CD4-positive, alpha-beta T cell (primary cell): ENCODE measurements at regions not wholly inside any gene's neighbourhood (a gene's known extent, or its start where the extent isn't known, plus 50 kb on each side); places are given as distances from the start of the nearest gene placed in this dataset.

Experiments used
- ATAC-seq: fragments of 200-7000 bp; cut with Tn5 transposase; one replicate; pipeline ENCODE4 v1.10.0; 2022; ENCODE audit warnings: mild to moderate bottlenecking; ENCODE audit not compliant: poor library complexity
- CTCF ChIA-PET: fragments of 350-600 bp; sonication (Branson Sonifier 250); formaldehyde crosslinking; loops from one replicate; lab custom pipeline; 2021; ENCODE audit warnings: antibody characterized with exemption, inconsistent platforms; lab: Charles Lee
- POLR2A ChIA-PET: fragments of 350-600 bp; sonication (Branson Sonifier 250); formaldehyde crosslinking; loops from one replicate; lab custom pipeline; 2021; ENCODE audit warnings: antibody characterized with exemption, inconsistent platforms; lab: Charles Lee
- DNase-seq, 14 experiments: peaks; one replicate each; pipeline ENCODE4 v3.0.0-alpha.2; 2013 to 2020; ENCODE audit warnings: mixed read lengths in 2 of 14
- H3K27ac ChIP-seq, 2 donors: one replicate each; pipeline versions ENCODE4 v1.5.1 to v1.7.0; 2013; ENCODE audit warnings: low read length in 2 of 2, low read depth in 1 of 2, mild to moderate bottlenecking in 1 of 2
- H3K27me3 ChIP-seq, 2 experiments: 1 replicate in 1 of 2; 2 replicates in 1 of 2; pipeline versions ENCODE4 v1.6.1 to v1.7.0; 2013; ENCODE audit warnings: low read length in 2 of 2, control low read depth in 1 of 2, mild to moderate bottlenecking in 1 of 2, moderate library complexity in 1 of 2; ENCODE audit not compliant: insufficient read depth in 2 of 2, control insufficient read depth in 1 of 2
- H3K36me3 ChIP-seq: one replicate; pipeline ENCODE4 v1.6.1; 2013; ENCODE audit warnings: low read length, control low read depth; ENCODE audit not compliant: insufficient read depth
- H3K4me1 ChIP-seq: one replicate; pipeline ENCODE4 v1.6.1; 2013; ENCODE audit warnings: low read length, control low read depth; ENCODE audit not compliant: insufficient read depth
- H3K4me3 ChIP-seq: one replicate; pipeline ENCODE4 v1.5.1; 2013; ENCODE audit warnings: mild to moderate bottlenecking, low read length, moderate library complexity
- H3K9me3 ChIP-seq, 2 experiments: 1 replicate in 1 of 2; 2 replicates in 1 of 2; pipeline versions ENCODE4 v1.6.1 to v1.7.0; 2013; ENCODE audit warnings: low read length in 2 of 2, mild to moderate bottlenecking in 2 of 2, control low read depth in 1 of 2, moderate library complexity in 1 of 2; ENCODE audit not compliant: control insufficient read depth in 1 of 2, insufficient read depth in 1 of 2
- H3K27ac Mint-ChIP-seq: one replicate; pipeline ENCODE4 v1.8.0; 2020; ENCODE audit warnings: mixed read lengths
- H3K27me3 Mint-ChIP-seq: one replicate; pipeline ENCODE4 v1.8.0; 2021; ENCODE audit warnings: mixed read lengths
- H3K36me3 Mint-ChIP-seq: one replicate; pipeline ENCODE4 v1.8.0; 2021; ENCODE audit warnings: low read depth, mixed read lengths
- H3K4me1 Mint-ChIP-seq: one replicate; pipeline ENCODE4 v1.8.0; 2021; ENCODE audit warnings: low read depth, mixed read lengths
- H3K4me3 Mint-ChIP-seq: one replicate; pipeline ENCODE4 v1.8.0; 2020; ENCODE audit warnings: mild to moderate bottlenecking, mixed read lengths
- H3K9me3 Mint-ChIP-seq: one replicate; pipeline ENCODE4 v1.8.0; 2020; ENCODE audit warnings: mixed read lengths
- intact Hi-C, 2 experiments: fragments of 100-400 bp; cut with DNase I in 1 of 2; cut with micrococcal nuclease in 1 of 2; formaldehyde crosslinking; loops; one replicate each; pipeline versions ENCODE4 v1.15.1 to v1.9.0; 2023 to 2025; cut with DNase I, micrococcal nuclease
- TF ChIP-seq, protein P1 (sequence below): fragments of 200-600 bp; IDR thresholded peaks from one replicate; pipeline ENCODE4 v1.8.0; 2022; ENCODE audit warnings: antibody characterized with exemption, mild to moderate bottlenecking

DNA sequence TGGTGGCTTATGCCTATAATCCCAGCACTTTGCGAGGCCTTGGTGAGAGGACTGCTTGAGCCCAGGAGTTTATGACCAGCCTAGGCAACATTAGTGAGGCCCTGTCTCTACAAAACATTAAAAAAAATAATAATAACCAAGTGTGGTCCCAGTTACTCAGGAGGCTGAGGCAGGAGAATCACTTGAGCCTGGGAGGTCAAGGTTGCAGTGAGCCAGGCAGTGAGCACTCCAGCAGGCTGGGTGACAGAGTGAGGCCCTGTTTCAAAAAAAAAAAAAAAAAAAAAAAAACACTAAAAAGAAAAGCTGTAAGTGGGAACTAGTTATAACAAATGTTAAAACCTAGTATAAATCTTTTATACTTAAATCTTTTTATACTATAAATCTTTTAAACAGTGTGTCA is 146.2 kb upstream of the ITGA4 start:
- Histone ChIP-seq H3K27ac (peak overlapping the region in 1 of 2 donors; percentile 35), H3K36me3 (no peaks in the 10 kb centered on the region), H3K9me3 (no peaks in the 10 kb centered on the region), H3K27me3 (no peaks in the 10 kb centered on the region), H3K4me3 (no peak overlapping the region), H3K4me1 (peaks cover 40% of the 10 kb centered on the region)
- intact Hi-C loops, result no loop called here
- TF ChIP-seq, protein P1, sequence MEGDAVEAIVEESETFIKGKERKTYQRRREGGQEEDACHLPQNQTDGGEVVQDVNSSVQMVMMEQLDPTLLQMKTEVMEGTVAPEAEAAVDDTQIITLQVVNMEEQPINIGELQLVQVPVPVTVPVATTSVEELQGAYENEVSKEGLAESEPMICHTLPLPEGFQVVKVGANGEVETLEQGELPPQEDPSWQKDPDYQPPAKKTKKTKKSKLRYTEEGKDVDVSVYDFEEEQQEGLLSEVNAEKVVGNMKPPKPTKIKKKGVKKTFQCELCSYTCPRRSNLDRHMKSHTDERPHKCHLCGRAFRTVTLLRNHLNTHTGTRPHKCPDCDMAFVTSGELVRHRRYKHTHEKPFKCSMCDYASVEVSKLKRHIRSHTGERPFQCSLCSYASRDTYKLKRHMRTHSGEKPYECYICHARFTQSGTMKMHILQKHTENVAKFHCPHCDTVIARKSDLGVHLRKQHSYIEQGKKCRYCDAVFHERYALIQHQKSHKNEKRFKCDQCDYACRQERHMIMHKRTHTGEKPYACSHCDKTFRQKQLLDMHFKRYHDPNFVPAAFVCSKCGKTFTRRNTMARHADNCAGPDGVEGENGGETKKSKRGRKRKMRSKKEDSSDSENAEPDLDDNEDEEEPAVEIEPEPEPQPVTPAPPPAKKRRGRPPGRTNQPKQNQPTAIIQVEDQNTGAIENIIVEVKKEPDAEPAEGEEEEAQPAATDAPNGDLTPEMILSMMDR, result no peak
- peaks cover 76% of the 10 kb centered on the region for H3K4me1 Mint-ChIP-seq
- H3K36me3 Mint-ChIP-seq, result no peaks in the 10 kb centered on the region
- H3K27ac Mint-ChIP-seq, result peak overlapping the region; percentile 93
- H3K27me3 Mint-ChIP-seq, result no peaks in the 10 kb centered on the region
- CTCF ChIA-PET, result interaction anchor here (0.6 to 1.5 kb wide), 4 partner anchors 146 to 216 kb away, joined by 3 to 11 read pairs (median 4); partner anchors contain the start of gene ITGA4
- H3K4me3 Mint-ChIP-seq, result no peak overlapping the region
- ATAC-seq, result no peak
- DNase-seq, result peak in 2 of 14 experiments; percentile 15 to 33
- POLR2A ChIA-PET, result interaction anchor here (1.3 to 10.6 kb wide), 5 partner anchors 9 to 167 kb away, joined by 3 to 115 read pairs (median 11); partner anchors contain the start of gene ITGA4
- H3K9me3 Mint-ChIP-seq, result no peaks in the 10 kb centered on the region

DNA sequence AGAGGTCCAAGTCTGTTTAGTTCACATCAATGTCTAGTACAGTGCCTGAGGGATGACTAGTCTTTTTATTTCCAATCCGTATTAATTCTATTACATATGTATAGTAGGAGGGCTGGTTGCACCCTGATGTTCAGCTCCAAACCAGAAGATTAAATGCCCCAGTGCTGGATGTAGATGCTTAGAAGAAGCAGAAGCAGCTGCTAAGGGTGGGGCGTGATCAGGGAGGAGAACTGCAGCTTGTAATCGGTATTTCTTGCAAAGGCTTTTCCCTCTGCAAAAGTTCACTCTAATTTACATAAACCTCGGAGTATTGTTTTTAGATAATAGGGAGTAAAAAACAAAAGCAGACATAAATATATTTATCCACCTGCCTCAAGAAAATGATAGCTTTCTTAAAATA is 145.3 kb upstream of the ITGA4 start:
- DNase-seq (peak in 8 of 14 experiments; percentile 5 to 47 (median 21)), ATAC-seq (peak; percentile 24)
- Mint-ChIP-seq H3K27ac (peak overlapping the region; percentile 93), H3K9me3 (no peaks in the 10 kb centered on the region), H3K27me3 (no peaks in the 10 kb centered on the region), H3K4me1 (peaks cover 67% of the 10 kb centered on the region), H3K4me3 (peak overlapping the region; percentile 74), H3K36me3 (no peaks in the 10 kb centered on the region)
- Histone ChIP-seq H3K9me3 (no peaks in the 10 kb centered on the region), H3K4me1 (peaks cover 40% of the 10 kb centered on the region), H3K27me3 (no peaks in the 10 kb centered on the region), H3K27ac (peak overlapping the region; percentile 56 to 64), H3K4me3 (no peak overlapping the region), H3K36me3 (no peaks in the 10 kb centered on the region)
- CTCF ChIA-PET, result interaction anchor here (1.4 to 1.7 kb wide), 3 partner anchors 145 to 155 kb away, joined by 4 to 11 read pairs (median 4); partner anchors contain the start of gene ITGA4
- POLR2A ChIA-PET, result interaction anchor here (0.7 to 10.6 kb wide), 20 partner anchors 8 to 207 kb away, joined by 3 to 115 read pairs (median 4); partner anchors contain the start of gene ITGA4
- TF ChIP-seq, protein P1, result no peak
- intact Hi-C loops, result no loop called here

DNA sequence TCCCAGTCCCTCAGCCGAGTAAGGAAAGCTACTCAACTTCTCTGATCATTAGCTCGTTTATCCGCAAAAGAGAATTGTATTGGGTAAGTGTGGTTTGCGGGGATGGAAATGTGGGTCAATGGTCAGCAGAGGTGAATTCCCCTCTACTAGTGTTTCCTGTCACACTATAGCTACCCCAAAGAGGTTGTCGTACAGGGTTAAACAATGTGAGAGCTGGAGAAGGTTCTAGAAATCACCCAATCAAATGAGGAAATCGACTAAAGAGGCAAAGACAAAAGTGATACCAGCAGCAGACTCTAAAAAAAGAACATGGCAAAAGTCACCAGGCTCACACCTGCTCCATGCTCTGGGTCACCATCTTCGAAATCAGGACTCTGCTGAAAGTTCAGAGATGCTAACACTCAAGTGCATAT is 144.7 kb upstream of the ITGA4 start:
- H3K27me3 Mint-ChIP-seq, result no peaks in the 10 kb centered on the region
- ATAC-seq (peak; percentile 61), DNase-seq (peak in 7 of 14 experiments; percentile 6 to 74 (median 15))
- H3K4me3 Mint-ChIP-seq, result peak overlapping the region; percentile 74
- peak overlapping the region; percentile 56 to 64 for H3K27ac ChIP-seq
- POLR2A ChIA-PET, result interaction anchor here (0.7 to 10.6 kb wide), 19 partner anchors 8 to 208 kb away, joined by 3 to 115 read pairs (median 4); partner anchors contain the start of gene ITGA4
- no peaks in the 10 kb centered on the region for H3K36me3 Mint-ChIP-seq
- H3K27me3 ChIP-seq, result no peaks in the 10 kb centered on the region
- no peaks in the 10 kb centered on the region for H3K36me3 ChIP-seq
- no peaks in the 10 kb centered on the region for H3K9me3 Mint-ChIP-seq
- CTCF ChIA-PET, result interaction anchor here (1.0 to 1.7 kb wide), 4 partner anchors 10 to 154 kb away, joined by 3 to 11 read pairs (median 4); partner anchors contain the start of gene ITGA4
- H3K27ac Mint-ChIP-seq, result peak overlapping the region; percentile 93
- TF ChIP-seq, protein P1, result no peak
- intact Hi-C loops, result no loop called here
- H3K9me3 ChIP-seq, result no peaks in the 10 kb centered on the region
- H3K4me3 ChIP-seq, result no peak overlapping the region
- peaks cover 36% of the 10 kb centered on the region for H3K4me1 ChIP-seq
- peaks cover 60% of the 10 kb centered on the region for H3K4me1 Mint-ChIP-seq
